GM21723 (cell line): ENCODE measurements at regions not wholly inside any gene's neighbourhood (a gene's known extent, or its start where the extent isn't known, plus 50 kb on each side); places are given as distances from the start of the nearest gene placed in this dataset.

ENCODE experiments used
- ATAC-seq: cut with Tn5 transposase; IDR thresholded peaks from one replicate; pipeline ENCODE4 v1.9.1; 2021; ENCODE audit warnings: mild to moderate bottlenecking, moderate library complexity; ENCODE audit not compliant: unreplicated experiment

DNA sequence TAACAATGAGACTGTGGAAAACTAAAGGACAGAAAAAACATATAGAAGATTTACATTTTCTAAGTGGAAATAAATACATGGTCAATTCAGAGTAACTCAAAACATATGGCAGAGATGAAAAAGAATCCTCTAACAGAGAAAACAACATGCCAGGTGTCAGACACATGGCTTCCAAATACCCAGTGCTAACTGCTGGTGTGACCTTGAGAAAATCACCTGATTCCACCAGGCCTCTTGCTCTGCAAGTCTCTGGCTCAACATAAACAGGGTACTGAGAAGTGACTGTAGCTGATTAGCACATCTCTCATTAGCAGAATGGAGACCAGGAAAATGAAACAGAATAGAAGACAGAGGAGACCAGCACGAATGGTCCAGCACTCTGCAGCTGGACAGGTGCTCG is 210.8 kb downstream of the HNMT start:
- no peak for ATAC-seq

DNA sequence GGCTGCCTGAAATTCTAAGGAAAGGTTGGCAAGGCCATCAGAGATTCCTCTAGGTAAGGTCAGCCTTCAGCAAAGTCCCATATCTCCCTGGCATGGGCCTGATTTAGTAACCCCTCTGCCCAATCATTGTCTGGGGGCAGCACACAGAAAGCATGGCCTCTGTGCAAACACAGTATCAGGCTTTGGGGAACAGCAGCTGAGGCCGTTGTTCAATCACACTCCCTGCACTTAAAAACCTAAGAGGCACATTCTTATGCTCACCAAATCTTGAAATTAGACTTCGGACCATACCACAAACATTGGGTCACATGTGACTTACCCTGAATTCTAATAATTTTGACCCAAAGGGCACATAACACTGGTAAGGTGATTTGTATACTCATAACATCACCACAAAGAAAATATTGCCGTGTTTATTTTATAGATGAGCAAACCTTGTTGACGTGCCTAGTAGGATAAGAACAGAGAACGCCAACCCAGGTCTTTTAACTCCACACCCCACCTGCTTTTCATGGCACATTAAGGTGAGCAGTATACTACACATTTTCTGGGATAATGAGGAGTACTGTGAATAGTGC is 212.7 kb downstream of the HNMT start:
- ATAC-seq: no peak

- no peak for ATAC-seq
Measured at GRCh38 chr2:138177693-138178092, 213.4 kb downstream of the HNMT start.

DNA sequence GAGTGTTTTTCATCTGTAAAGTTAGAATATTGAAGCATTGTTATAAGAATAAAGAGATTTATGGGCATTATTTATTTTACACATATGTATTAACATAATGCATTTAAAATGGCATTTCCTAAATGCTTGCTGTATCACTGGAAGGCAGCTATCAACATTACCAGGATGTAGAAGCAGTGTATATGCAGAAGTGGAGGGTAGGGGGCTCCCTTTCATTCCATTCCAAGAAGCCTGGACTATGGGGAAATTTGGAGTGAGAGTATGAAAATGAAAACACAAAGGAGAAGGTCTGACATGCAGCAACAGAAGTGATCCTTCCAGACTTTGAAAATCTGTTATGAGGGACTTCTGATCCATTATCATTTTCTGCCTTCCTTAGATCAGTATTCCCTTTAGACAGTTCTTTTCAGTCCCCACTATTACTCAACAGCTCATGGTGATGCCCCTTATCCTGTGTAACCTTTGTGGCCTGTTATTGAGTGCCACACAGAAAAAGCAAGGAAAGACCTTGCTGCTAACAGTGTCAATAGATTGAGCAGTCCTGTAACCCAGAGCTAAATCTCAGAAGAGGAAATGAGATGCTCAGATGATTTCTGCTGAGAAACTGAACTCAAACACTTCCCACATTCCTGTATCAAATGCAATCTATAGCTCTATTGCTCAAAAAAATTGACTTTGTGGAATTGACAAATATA is 216.6 kb downstream of the HNMT start:
- no peak for ATAC-seq

DNA sequence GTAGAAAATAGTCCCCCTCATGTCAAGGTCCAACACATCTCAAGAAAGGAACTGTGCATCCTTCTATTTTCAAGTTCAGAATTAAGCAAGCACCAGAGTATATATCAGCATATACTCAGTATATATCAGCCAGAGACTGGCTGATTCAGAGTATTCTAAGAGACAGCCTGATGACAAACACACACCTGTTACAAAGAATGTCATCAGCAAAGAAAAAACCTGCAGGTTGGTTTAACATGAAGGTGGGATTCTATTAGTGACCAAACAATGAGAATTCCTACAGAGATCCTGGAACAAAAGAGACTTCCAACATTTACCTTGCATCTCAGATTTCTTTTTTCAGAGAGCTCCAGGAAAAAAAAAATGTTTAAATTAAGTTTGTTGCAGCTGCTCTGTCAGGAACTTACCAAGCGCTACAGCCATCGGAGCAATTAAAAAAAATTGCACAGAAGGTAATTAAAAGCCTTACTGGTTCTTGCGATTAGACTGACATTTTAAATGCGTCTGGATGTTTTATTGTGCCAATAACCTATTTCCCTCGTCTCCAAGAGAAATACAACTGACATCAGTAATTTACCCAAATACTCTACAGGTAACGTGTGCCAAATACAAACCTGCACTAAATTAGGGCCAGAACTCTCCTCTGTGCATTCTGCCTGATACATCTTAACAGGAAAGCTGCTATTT is 218.1 kb downstream of the HNMT start:
- ATAC-seq: no peak

DNA sequence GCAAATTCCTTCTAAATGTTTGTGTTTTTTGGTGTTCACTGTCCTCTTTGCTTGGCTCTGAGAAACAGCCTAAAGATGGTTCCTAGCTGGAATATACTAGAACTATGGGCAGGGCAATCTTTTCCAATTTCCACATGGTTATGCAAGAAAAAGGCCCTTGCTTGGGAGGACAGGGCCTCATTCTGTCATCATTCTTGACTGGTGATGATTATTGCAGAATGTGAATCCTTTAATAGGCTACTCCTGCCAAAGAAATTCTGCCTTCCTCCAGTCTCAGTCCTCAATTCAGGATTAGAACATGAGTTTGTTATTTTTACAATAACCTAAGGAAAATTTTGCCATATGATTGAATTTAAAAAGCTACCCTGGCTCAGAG is 218.7 kb downstream of the HNMT start:
- no peak for ATAC-seq

DNA sequence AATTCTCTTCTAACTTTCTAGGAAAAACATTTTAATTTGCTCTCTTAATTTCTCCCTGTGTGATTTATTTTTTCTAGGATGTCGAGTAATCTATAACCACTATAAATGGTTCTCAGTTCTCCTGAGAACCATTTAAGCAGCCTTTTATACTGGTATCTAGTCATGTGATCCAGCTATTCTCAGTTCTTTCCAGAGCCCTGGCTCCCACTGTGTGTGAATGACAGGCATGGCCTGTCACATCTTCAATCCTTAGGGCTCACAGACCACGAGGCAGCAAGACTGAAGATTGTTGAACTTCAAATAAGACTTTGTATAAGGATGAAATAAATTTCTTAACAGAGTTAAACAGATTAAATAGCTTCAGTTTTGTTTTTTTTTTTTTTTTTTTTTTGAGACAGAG is 219.4 kb downstream of the HNMT start:
- no peak for ATAC-seq

GRCh38 chr2:138184428-138184827 is 220.2 kb downstream of the HNMT start:
- no peak for ATAC-seq

DNA sequence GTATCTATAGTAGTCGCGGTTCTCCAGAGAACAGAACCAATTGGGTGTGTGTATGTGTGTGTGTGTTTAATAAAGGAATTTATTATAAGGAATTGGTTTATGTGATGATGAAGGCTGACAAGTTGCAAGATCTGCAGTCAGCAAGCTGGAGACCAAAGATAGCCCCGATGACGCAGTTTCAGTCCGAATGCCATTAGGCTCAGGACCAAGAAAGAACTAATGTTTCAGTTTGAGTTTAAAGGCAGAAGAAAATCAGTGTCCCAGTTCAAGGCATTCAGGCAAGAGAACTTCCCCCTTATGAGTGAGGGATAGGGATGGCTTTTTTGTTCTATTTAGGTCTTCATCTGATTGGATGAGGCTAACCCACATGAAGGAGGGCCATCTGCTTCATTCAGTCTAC is 221.6 kb downstream of the HNMT start:
- ATAC-seq: no peak

DNA sequence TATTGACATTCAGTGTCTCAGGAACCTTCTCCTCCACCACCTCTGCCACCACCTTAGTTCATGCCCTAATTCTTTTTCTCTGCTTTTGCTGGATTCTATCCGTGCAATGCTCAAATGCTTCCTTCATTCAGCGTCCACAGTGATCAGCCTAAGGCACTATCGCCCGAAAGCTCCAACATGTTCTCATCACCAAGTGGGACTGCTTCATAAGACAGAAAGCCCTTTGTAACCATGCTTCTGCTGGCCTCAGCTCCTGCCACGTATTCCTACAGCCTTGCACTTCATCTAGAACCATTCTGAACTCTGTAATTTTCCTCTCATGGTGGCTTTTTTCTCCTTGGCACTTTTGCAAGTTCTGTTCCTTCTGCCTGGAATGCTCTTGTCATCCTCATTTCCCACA is 222.9 kb downstream of the HNMT start:
- ATAC-seq: no peak

- ATAC-seq: no peak
Measured at GRCh38 chr2:138190999-138191398, 226.7 kb downstream of the HNMT start.

- ATAC-seq: no peak
Measured at GRCh38 chr2:138193416-138194213, 229.3 kb downstream of the HNMT start.

DNA sequence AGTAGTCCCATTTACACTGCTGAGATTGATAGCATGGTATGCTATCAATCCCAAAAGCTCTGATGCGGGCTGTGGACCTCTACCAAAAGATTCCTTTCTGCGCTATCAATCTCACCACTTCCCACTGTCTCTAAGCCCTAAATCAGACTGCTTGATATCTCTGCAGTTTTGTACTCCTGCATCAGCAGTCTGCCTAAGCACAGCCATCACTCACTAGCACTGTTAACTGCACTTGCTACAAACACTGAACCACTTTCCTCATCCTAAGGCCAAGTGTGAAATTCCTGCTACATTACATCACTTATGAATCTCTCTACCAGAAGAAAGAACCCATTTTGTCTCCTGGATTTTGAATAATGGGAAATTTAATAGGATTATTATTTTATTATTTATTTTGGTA is 237.0 kb downstream of the HNMT start:
- ATAC-seq: no peak

- ATAC-seq: no peak
Measured at GRCh38 chr2:138202762-138203161, 238.5 kb downstream of the HNMT start.

DNA sequence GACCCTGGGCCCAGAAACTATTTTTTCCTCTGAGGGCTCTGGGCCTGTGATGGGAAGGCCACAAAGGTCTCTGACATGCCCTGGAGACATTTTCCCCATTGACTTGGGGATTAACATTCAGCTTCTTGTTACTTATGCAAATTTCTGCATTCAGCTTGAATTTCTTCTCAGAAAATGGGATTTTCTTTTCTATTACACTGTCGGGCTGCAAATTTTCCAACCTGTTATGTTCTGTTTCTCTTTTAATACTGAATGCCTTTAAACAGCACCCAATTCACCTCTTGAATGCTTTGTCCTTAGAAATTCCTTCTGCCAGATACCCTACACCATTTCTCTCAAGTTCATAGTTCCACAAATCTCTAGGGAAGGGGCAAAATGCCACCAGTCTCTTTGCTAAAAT is 241.0 kb downstream of the HNMT start:
- no peak for ATAC-seq

GRCh38 chr2:138207074-138207930 is 243.0 kb downstream of the HNMT start:
- no peak for ATAC-seq

DNA sequence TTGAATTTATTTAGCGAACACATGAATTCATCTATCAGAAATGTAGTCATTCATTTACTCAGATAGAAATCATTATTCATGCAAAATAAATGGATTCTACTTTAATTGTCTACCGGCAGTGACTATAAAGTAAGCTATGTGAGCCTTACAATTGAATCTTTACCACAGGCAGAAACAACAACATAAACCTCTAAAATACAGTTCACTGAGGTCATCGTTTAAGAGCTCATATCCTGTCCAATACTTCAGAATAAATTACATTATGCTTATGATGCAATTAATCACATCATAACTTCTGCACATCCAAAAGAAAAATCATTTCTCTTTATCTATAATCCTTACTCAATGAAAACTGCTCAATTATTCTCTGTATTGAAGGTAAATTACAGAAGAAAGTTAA is 244.7 kb downstream of the HNMT start:
- no peak for ATAC-seq

GRCh38 chr2:138210487-138210886 is 246.2 kb downstream of the HNMT start:
- ATAC-seq: no peak

DNA sequence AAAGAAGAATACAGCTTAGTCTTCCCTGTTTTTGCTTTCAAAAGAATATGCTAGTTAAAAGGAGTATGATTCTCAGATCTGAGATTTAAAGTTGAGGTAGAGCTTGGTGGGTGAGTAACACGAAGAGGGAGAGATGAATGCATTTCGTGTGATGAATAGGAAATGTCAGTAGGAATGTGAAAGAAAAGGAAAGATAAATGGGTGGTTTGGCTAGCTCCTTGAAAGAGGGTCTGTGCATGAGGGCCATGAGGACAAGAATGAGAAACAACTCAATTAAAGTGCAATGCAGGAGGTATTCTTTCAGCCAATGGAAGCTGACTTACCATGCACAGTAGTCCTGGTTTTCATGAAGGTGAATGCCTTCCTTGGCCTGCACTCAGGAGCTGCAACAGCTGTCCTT is 248.2 kb downstream of the HNMT start:
- no peak for ATAC-seq

- ATAC-seq: no peak
Measured at GRCh38 chr2:138213084-138213483, 248.8 kb downstream of the HNMT start.

DNA sequence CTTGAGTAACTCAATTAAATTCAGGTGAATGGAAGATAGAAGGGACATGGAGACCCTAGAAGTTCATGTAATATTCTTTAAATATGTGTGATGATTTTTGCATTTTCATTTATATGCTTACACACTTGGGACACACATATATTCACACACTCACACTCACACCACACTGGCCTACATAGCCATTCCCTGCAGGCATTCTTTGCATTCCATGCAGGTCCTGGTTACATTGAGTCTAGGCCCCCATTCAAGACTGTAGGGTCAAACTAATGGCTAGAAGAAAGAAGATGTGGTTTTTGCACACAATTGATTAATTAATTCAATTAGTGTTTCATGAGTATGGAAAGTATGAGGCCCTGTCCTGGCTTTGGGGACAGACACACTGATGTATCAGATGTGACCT is 249.4 kb downstream of the HNMT start:
- no peak for ATAC-seq
